Smooth muscle cell (in vitro differentiated cells): ENCODE measurements at regions not wholly inside any gene's neighbourhood (a gene's known extent, or its start where the extent isn't known, plus 50 kb on each side); places are given as distances from the start of the nearest gene placed in this dataset.

ENCODE experiments used
- DNase-seq: peaks from one replicate; lab custom pipeline; 2025; ENCODE audit not compliant: unreplicated experiment; lab: John Stamatoyannopoulos, UW
- H2AFZ ChIP-seq: fragments of 200-600 bp; sonication (generic); 2 replicates; pipeline ENCODE4 v1.6.0; 2016; ENCODE audit warnings: antibody characterized with exemption, low read depth, mild to moderate bottlenecking
- H3F3A ChIP-seq: fragments of 200-600 bp; sonication (generic); 2 replicates; pipeline ENCODE4 v1.6.0; 2017; ENCODE audit warnings: antibody characterized with exemption, low read depth
- H3K27ac ChIP-seq: fragments of 200-600 bp; sonication (generic); 2 replicates; pipeline ENCODE4 v1.5.1; 2016; ENCODE audit warnings: low read depth, mild to moderate bottlenecking
- H3K27me3 ChIP-seq: fragments of 200-600 bp; sonication (generic); 2 replicates; pipeline ENCODE4 v1.6.1; 2016; ENCODE audit warnings: low read depth, mild to moderate bottlenecking
- H3K36me3 ChIP-seq: fragments of 200-600 bp; sonication (generic); 2 replicates; pipeline ENCODE4 v1.5.1; 2016; ENCODE audit warnings: low read depth
- H3K4me1 ChIP-seq: fragments of 200-600 bp; sonication (generic); 2 replicates; pipeline ENCODE4 v1.5.1; 2016; ENCODE audit warnings: low read depth
- H3K4me2 ChIP-seq: fragments of 200-600 bp; sonication (generic); 2 replicates; pipeline ENCODE4 v1.6.0; 2016; ENCODE audit warnings: mild to moderate bottlenecking
- H3K4me3 ChIP-seq: fragments of 200-600 bp; sonication (generic); 2 replicates; pipeline ENCODE4 v1.5.1; 2016; ENCODE audit warnings: mild to moderate bottlenecking
- H3K79me2 ChIP-seq: fragments of 200-600 bp; sonication (generic); 2 replicates; pipeline ENCODE4 v1.6.0; 2016; ENCODE audit warnings: low read depth, mild to moderate bottlenecking
- H3K9ac ChIP-seq: fragments of 200-600 bp; sonication (generic); 2 replicates; pipeline ENCODE4 v1.6.0; 2016; ENCODE audit warnings: low read depth
- H3K9me3 ChIP-seq: fragments of 200-600 bp; sonication (generic); replicated peaks from 2 replicates; pipeline ENCODE4 v1.5.1; 2016; ENCODE audit warnings: low read depth
- H4K20me1 ChIP-seq: fragments of 200-600 bp; sonication (generic); 2 replicates; pipeline ENCODE4 v1.6.0; 2016; ENCODE audit warnings: low read depth
- CTCF ChIP-seq: fragments of 200-600 bp; sonication (generic); IDR thresholded peaks from 2 replicates; pipeline ENCODE4 v1.5.1; 2017; ENCODE audit warnings: borderline replicate concordance, mild to moderate bottlenecking, antibody characterized with exemption; ENCODE audit not compliant: insufficient read depth, poor library complexity, severe bottlenecking
- WGBS: methylation state at CpG from one replicate; pipeline ENCODE4 v1.1.7; 2016; ENCODE audit warnings: low lambda C conversion rate; 5-methylcytosine and 5-hydroxymethylcytosine counted together

GRCh38 chr7:10412422-10413019, 561.2 kb upstream of the PHF14 start:
- Histone ChIP-seq H3K36me3 (no peaks in the 10 kb centered on the region), H2AFZ (no peak overlapping the region), H3K4me1 (no peaks in the 10 kb centered on the region), H3K9me3 (no peaks in the 10 kb centered on the region), H3K4me2 (no peak overlapping the region), H4K20me1 (no peaks in the 10 kb centered on the region), H3F3A (no peaks in the 10 kb centered on the region), H3K79me2 (no peaks in the 10 kb centered on the region), H3K27me3 (no peaks in the 10 kb centered on the region), H3K4me3 (no peak overlapping the region), H3K27ac (no peak overlapping the region), H3K9ac (no peak overlapping the region)
- TF ChIP-seq CTCF = peak; percentile 75
- no peak for DNase-seq
- WGBS = 10% methylated on average over 3 of the region's 3 CpGs

- H3K4me3 ChIP-seq = no peak overlapping the region
- no peaks in the 10 kb centered on the region for H3K4me1 ChIP-seq
- no peaks in the 10 kb centered on the region for H3K9me3 ChIP-seq
- H3K79me2 ChIP-seq = no peaks in the 10 kb centered on the region
- WGBS = 75% methylated on average over 2 of the region's 2 CpGs
- H2AFZ ChIP-seq = no peak overlapping the region
- no peak for TF ChIP-seq CTCF
- H3F3A ChIP-seq = no peaks in the 10 kb centered on the region
- no peak overlapping the region for H3K4me2 ChIP-seq
- H3K9ac ChIP-seq = no peak overlapping the region
- no peak for DNase-seq
- no peaks in the 10 kb centered on the region for H4K20me1 ChIP-seq
- no peaks in the 10 kb centered on the region for H3K27me3 ChIP-seq
- no peak overlapping the region for H3K27ac ChIP-seq
- no peaks in the 10 kb centered on the region for H3K36me3 ChIP-seq
These were observed 554.7 kb upstream of the PHF14 start for GRCh38 chr7:10418985-10419384.

DNA sequence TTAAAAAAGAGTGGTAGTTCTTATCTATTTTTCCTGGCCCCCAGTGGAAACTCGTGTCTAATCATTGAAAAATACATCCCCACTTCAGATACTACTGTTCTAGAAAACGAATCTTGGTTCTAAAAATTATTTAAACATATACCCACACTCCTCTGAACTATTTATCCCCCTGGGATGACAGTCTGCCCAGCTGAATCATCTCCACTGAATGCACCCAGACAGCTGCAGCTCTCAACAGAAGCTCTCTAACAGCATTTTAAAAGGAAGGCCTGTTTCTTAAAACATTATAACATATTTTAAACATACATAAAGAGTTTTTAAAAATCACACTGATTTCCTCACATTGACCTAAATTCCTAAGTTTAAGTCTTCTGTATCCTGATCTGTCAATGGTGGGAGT, 544.6 kb upstream of the PHF14 start:
- TF ChIP-seq CTCF = no peak
- 53% methylated on average over 2 of the region's 2 CpGs for WGBS
- Histone ChIP-seq H3K9me3 (no peaks in the 10 kb centered on the region), H3K4me3 (no peak overlapping the region), H3K79me2 (no peaks in the 10 kb centered on the region), H3K9ac (no peak overlapping the region), H3K27ac (peak overlapping the region; percentile 47), H3K27me3 (no peaks in the 10 kb centered on the region), H4K20me1 (no peaks in the 10 kb centered on the region), H3K4me2 (no peak overlapping the region), H3K4me1 (peaks cover 13% of the 10 kb centered on the region), H3K36me3 (no peaks in the 10 kb centered on the region), H2AFZ (peak overlapping the region; percentile 48), H3F3A (no peaks in the 10 kb centered on the region)
- no peak for DNase-seq

- Histone ChIP-seq H3K79me2 (no peaks in the 10 kb centered on the region), H3K4me3 (no peak overlapping the region), H3K36me3 (no peaks in the 10 kb centered on the region), H3K9ac (no peak overlapping the region), H4K20me1 (no peaks in the 10 kb centered on the region), H3K9me3 (no peaks in the 10 kb centered on the region), H3K27me3 (no peaks in the 10 kb centered on the region), H3K4me1 (peaks cover 13% of the 10 kb centered on the region), H3F3A (no peaks in the 10 kb centered on the region), H3K4me2 (peak overlapping the region; percentile 8), H2AFZ (peak overlapping the region; percentile 15), H3K27ac (peak overlapping the region; percentile 47)
- TF ChIP-seq CTCF = no peak
- WGBS = 52% methylated on average over 1 of the region's 1 CpG
- DNase-seq = no peak
These were observed 544.2 kb upstream of the PHF14 start for GRCh38 chr7:10429511-10429910.
